Testis (tissue), 2 donors: ENCODE measurements at regions not wholly inside any gene's neighbourhood (a gene's known extent, or its start where the extent isn't known, plus 50 kb on each side); places are given as distances from the start of the nearest gene placed in this dataset.
A peak's percentile ranks its signal among the peaks of the same experiment; 100 is the strongest.

ENCODE experiments used
- DNase-seq: peaks from one replicate; pipeline ENCODE4 v3.0.0-alpha.2; 2019
- H3K27ac ChIP-seq, 2 donors: fragments of 200-600 bp; sonication (generic); one replicate each; pipeline ENCODE4 v1.5.1; 2019
- H3K27me3 ChIP-seq: fragments of 200-600 bp; sonication (generic); one replicate; pipeline ENCODE4 v1.5.1; 2019
- H3K36me3 ChIP-seq: fragments of 200-600 bp; sonication (generic); one replicate; pipeline ENCODE4 v1.5.1; 2017; ENCODE audit warnings: low read depth; ENCODE audit errors: missing control alignments
- H3K4me1 ChIP-seq: fragments of 200-600 bp; sonication (generic); one replicate; pipeline ENCODE4 v1.5.1; 2019
- H3K4me3 ChIP-seq, 2 donors: fragments of 200-600 bp; sonication (generic); one replicate each; pipeline ENCODE4 v1.5.1; 2017 to 2019
- H3K9me3 ChIP-seq: fragments of 200-600 bp; sonication (generic); one replicate; pipeline ENCODE4 v1.5.1; 2017
- CTCF ChIP-seq, 3 experiments: fragments of 450-650 bp in 2 of 3; fragments of 200-600 bp in 1 of 3; sonication (generic) in 1 of 3; IDR thresholded peaks; one replicate each; pipeline ENCODE4 v1.5.1; 2016 to 2019; ENCODE audit warnings: antibody characterized with exemption in 3 of 3, mild to moderate bottlenecking in 2 of 3, moderate library complexity in 1 of 3
- POLR2A ChIP-seq: fragments of 450-650 bp; IDR thresholded peaks from one replicate; pipeline ENCODE4 v1.6.1; 2017; ENCODE audit warnings: antibody characterized with exemption, mild to moderate bottlenecking, moderate library complexity
- WGBS, 2 donors: methylation state at CpG; one replicate each; pipeline ENCODE4 v1.1.5; 2018; 5-methylcytosine and 5-hydroxymethylcytosine counted together
- intact Hi-C: fragments of 100-400 bp; cut with DNase I; formaldehyde crosslinking; loops from one replicate; pipeline ENCODE4 v1.15.1; 2023; ENCODE audit warnings: low total_unique reads

- Histone ChIP-seq H3K4me1 (peaks cover 39% of the 10 kb centered on the region), H3K4me3 (no peak overlapping the region), H3K27me3 (no peaks in the 10 kb centered on the region), H3K36me3 (no peaks in the 10 kb centered on the region), H3K27ac (peak overlapping the region in 1 of 2 donors; percentile 65), H3K9me3 (no peaks in the 10 kb centered on the region)
- WGBS, 2 donors: 48 to 54% methylated on average over 5 of the region's 5 CpGs
- no peak for DNase-seq
- TF ChIP-seq CTCF (IDR thresholded peaks at IDR 0.05) (no peak), POLR2A (no peak)
- intact Hi-C loops: no loop called here
Observed at GRCh38 chr14:51328064-51328771, 88.2 kb downstream of the TMX1 start.

GRCh38 chr14:51328772-51329353 is 88.8 kb downstream of the TMX1 start:
- Histone ChIP-seq H3K4me3 (no peak overlapping the region), H3K4me1 (peaks cover 42% of the 10 kb centered on the region), H3K27me3 (no peaks in the 10 kb centered on the region), H3K27ac (peak overlapping the region in 1 of 2 donors; percentile 65), H3K9me3 (no peaks in the 10 kb centered on the region), H3K36me3 (no peaks in the 10 kb centered on the region)
- WGBS, 2 donors: 36 to 51% methylated on average over 6 of the region's 6 CpGs
- DNase-seq: no peak
- no peak for TF ChIP-seq CTCF (IDR thresholded peaks at IDR 0.05)
- no peak for TF ChIP-seq POLR2A
- intact Hi-C loops: no loop called here

DNA sequence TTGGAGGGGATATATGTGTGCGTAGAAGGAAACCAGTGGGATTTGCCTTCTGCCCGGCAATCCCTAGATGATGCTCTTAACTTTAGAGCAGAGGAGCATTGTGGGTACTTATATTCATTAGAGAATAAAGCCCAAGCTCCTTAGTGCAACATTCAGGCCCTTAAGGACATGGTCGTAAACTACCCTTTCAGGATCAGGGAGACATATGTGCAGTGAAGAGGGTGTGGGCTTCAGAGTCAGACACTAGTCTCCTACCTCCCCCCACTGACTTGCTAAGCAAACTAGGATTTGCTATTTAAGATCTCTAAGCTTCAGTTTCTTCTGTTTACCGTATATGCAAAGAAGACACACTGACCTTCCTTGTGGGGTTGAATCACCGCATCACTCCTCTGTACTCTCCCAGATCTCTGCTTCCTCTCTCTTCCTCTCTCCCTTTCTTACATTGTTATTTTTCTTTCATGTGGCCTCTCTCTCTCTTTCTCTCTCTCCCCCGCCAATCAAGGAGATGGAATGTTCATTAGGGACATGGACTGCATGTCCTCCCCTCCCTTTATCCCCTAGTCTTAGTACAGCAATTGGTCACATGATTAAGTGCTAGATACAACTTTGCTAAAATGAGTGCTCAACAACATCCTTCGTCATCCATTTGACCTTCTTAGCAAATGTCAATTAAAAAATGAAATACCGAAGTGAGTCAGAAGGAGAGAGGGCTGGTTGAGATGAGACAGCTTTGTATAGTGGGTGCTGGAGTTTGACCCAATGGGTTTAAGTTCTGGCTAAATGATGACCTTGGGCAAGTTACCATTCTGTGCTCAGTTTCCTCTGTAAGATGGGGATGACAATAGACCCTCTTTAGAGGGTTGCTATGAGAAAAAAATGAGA is 91.7 kb downstream of the TMX1 start:
- peak; percentile 38 for DNase-seq

GRCh38 chr14:51333299-51333698 is 93.3 kb downstream of the TMX1 start:
- 86 to 90% methylated on average over 4 of the region's 4 CpGs for WGBS, 2 donors
- no peaks in the 10 kb centered on the region for H3K36me3 ChIP-seq
- no peak overlapping the region for H3K4me3 ChIP-seq
- no peaks in the 10 kb centered on the region for H3K27me3 ChIP-seq
- peaks cover 56% of the 10 kb centered on the region for H3K4me1 ChIP-seq
- no peak for DNase-seq
- intact Hi-C loops: no loop called here
- TF ChIP-seq CTCF (IDR thresholded peaks at IDR 0.05): no peak
- TF ChIP-seq POLR2A: no peak
- H3K27ac ChIP-seq: no peak overlapping the region
- H3K9me3 ChIP-seq: no peaks in the 10 kb centered on the region

More for the DNA sequence above, 91.7 kb downstream of the TMX1 start:
- Histone ChIP-seq H3K4me3 (no peak overlapping the region), H3K4me1 (peaks cover 68% of the 10 kb centered on the region), H3K36me3 (no peaks in the 10 kb centered on the region), H3K27me3 (no peaks in the 10 kb centered on the region), H3K27ac (peak overlapping the region; percentile 12 to 47), H3K9me3 (no peaks in the 10 kb centered on the region)
- WGBS, 2 donors: 52 to 64% methylated on average over 8 of the region's 8 CpGs
- TF ChIP-seq POLR2A (no peak), CTCF (IDR thresholded peaks at IDR 0.05) (no peak)
- intact Hi-C loops: no loop called here
